Kidney (tissue), 13 donors: ENCODE measurements at regions not wholly inside any gene's neighbourhood (a gene's known extent, or its start where the extent isn't known, plus 50 kb on each side); places are given as distances from the start of the nearest gene placed in this dataset.

ENCODE experiments used
- DNase-seq, 5 donors: peaks; one replicate each; pipeline ENCODE4 v3.0.0-alpha.2; 2013 to 2020
- FAIRE-seq: peaks from 2 replicates; lab custom pipeline; 2012; peaks lifted over from hg19 to GRCh38; lab: Jason Lieb, UNC
- H3K27ac ChIP-seq, 2 donors: one replicate each; pipeline ENCODE4 v1.7.0; 2013; ENCODE audit warnings: low read depth in 2 of 2, low read length in 2 of 2, inconsistent platforms in 1 of 2
- H3K27me3 ChIP-seq: one replicate; pipeline ENCODE4 v1.7.1; 2013; ENCODE audit warnings: low read length, inconsistent platforms; ENCODE audit not compliant: control insufficient read depth, insufficient read depth
- H3K36me3 ChIP-seq, 3 donors: one replicate each; pipeline versions ENCODE4 v1.7.0 to v1.7.1; 2013; ENCODE audit warnings: low read length in 3 of 3, control low read depth in 1 of 3, inconsistent platforms in 1 of 3; ENCODE audit not compliant: insufficient read depth in 3 of 3, control insufficient read depth in 2 of 3
- H3K4me1 ChIP-seq, 3 donors: one replicate each; pipeline versions ENCODE4 v1.7.0 to v1.7.1; 2013; ENCODE audit warnings: low read length in 3 of 3, inconsistent platforms in 1 of 3, low read depth in 1 of 3; ENCODE audit not compliant: control insufficient read depth in 2 of 3, insufficient read depth in 2 of 3
- H3K4me3 ChIP-seq, 3 donors: one replicate each; pipeline versions ENCODE4 v1.7.0 to v1.8.1; 2013; ENCODE audit warnings: low read length in 3 of 3, control low read depth in 1 of 3, inconsistent platforms in 1 of 3
- H3K9ac ChIP-seq, 3 donors: one replicate each; pipeline versions ENCODE4 v1.7.0 to v1.7.1; 2013; ENCODE audit warnings: low read length in 3 of 3, control low read depth in 1 of 3, inconsistent platforms in 1 of 3
- H3K9me3 ChIP-seq, 3 donors: one replicate each; pipeline versions ENCODE4 v1.7.0 to v1.7.1; 2013; ENCODE audit warnings: low read length in 3 of 3, control low read depth in 1 of 3, inconsistent platforms in 1 of 3; ENCODE audit not compliant: control insufficient read depth in 2 of 3, insufficient read depth in 1 of 3
- CTCF ChIP-seq: IDR thresholded peaks from 3 replicates; pipeline ENCODE4 v1.5.1; 2012; ENCODE audit warnings: mild to moderate bottlenecking, moderate library complexity, borderline replicate concordance; ENCODE audit not compliant: insufficient read depth; ENCODE audit errors: extremely low read depth
- intact Hi-C: fragments of 100-400 bp; cut with DNase I; formaldehyde crosslinking; loops from one replicate; pipeline ENCODE4 v1.11.1; 2022
- donor health status: control.
- donor health status: control.
- donor health status: control.
- donor health status: control.
- donor health status: control.
- donor health status: DM: yes; HTN: yes; CAD: no.
- donor health status: Normal renal cell carcinoma (clear cell type).

- H3K4me1 ChIP-seq = peaks cover 0 to 4% (median 0%) of the 10 kb centered on the region in 3 donors
- no peak for FAIRE-seq
- no peaks in the 10 kb centered on the region for H3K27me3 ChIP-seq
- H3K9me3 ChIP-seq = no peaks in the 10 kb centered on the region
- DNase-seq = peak in 1 of 5 donors; percentile 24
- H3K27ac ChIP-seq = no peak overlapping the region
- intact Hi-C loops = no loop called here
- H3K4me3 ChIP-seq = no peak overlapping the region
- TF ChIP-seq CTCF = no peak
- no peaks in the 10 kb centered on the region for H3K36me3 ChIP-seq
- H3K9ac ChIP-seq = no peak overlapping the region
Observed at GRCh38 chr5:58076483-58077257, 383.2 kb downstream of the PLK2 start.

- FAIRE-seq = no peak
- TF ChIP-seq CTCF = no peak
- peaks cover 0 to 4% (median 0%) of the 10 kb centered on the region in 3 donors for H3K4me1 ChIP-seq
- no peak overlapping the region for H3K4me3 ChIP-seq
- no peak for DNase-seq
- H3K27me3 ChIP-seq = no peaks in the 10 kb centered on the region
- no peak overlapping the region for H3K27ac ChIP-seq
- no peaks in the 10 kb centered on the region for H3K36me3 ChIP-seq
- H3K9ac ChIP-seq = no peak overlapping the region
- H3K9me3 ChIP-seq = no peaks in the 10 kb centered on the region
- intact Hi-C loops = no loop called here
Observed at GRCh38 chr5:58075907-58076306, 384.0 kb downstream of the PLK2 start.

GRCh38 chr5:58074717-58075116, 385.2 kb downstream of the PLK2 start:
- Histone ChIP-seq H3K27me3 (no peaks in the 10 kb centered on the region), H3K4me1 (peaks cover 0 to 4% (median 0%) of the 10 kb centered on the region in 3 donors), H3K27ac (no peak overlapping the region), H3K9ac (no peak overlapping the region), H3K36me3 (no peaks in the 10 kb centered on the region), H3K9me3 (no peaks in the 10 kb centered on the region), H3K4me3 (no peak overlapping the region)
- no peak for TF ChIP-seq CTCF
- intact Hi-C loops = no loop called here
- FAIRE-seq (no peak), DNase-seq (no peak)
